Psoas muscle (tissue), 7 donors: ENCODE measurements at regions not wholly inside any gene's neighbourhood (a gene's known extent, or its start where the extent isn't known, plus 50 kb on each side); places are given as distances from the start of the nearest gene placed in this dataset.

Experiments used
- ATAC-seq, 4 donors: fragments of 200-7000 bp; cut with Tn5 transposase; one replicate each; pipeline ENCODE4 v1.9.1; 2020; ENCODE audit warnings: moderate library complexity in 3 of 4, mild to moderate bottlenecking in 2 of 4
- DNase-seq, 2 donors: peaks; one replicate each; pipeline ENCODE4 v3.0.0-alpha.2; 2020
- H3K27ac ChIP-seq: fragments of 200-600 bp; one replicate; pipeline ENCODE4 v1.8.0; 2022
- H3K27me3 ChIP-seq, 3 donors: fragments of 200-600 bp in 1 of 3; one replicate each; pipeline versions ENCODE4 v1.6.1 to v1.8.0; 2013 to 2022; ENCODE audit warnings: low read length in 2 of 3, mild to moderate bottlenecking in 2 of 3, moderate library complexity in 1 of 3; ENCODE audit not compliant: insufficient read depth in 3 of 3
- H3K36me3 ChIP-seq, 2 donors: fragments of 200-600 bp in 1 of 2; one replicate each; pipeline versions ENCODE4 v1.6.1 to v1.8.0; 2013 to 2022; ENCODE audit warnings: low read depth in 1 of 2, mild to moderate bottlenecking in 1 of 2, moderate library complexity in 1 of 2; ENCODE audit not compliant: insufficient read depth in 1 of 2
- H3K4me1 ChIP-seq: fragments of 200-600 bp; one replicate; pipeline ENCODE4 v1.8.0; 2022
- H3K4me3 ChIP-seq: fragments of 200-600 bp; one replicate; pipeline ENCODE4 v1.8.0; 2022; ENCODE audit warnings: mild to moderate bottlenecking
- H3K9me3 ChIP-seq: fragments of 200-600 bp; one replicate; pipeline ENCODE4 v1.8.0; 2022
- CTCF ChIP-seq: fragments of 200-600 bp; IDR thresholded peaks from one replicate; pipeline ENCODE4 v1.8.0; 2022; ENCODE audit warnings: antibody characterized with exemption
- WGBS, 3 donors: extraction: QIAGEN DNeasy Blood & Tissue Kit; methylation state at CpG; one replicate each; pipeline versions ENCODE4 v1.1.6 to v1.1.7; 2013; 5-methylcytosine and 5-hydroxymethylcytosine counted together
- intact Hi-C, 2 donors: fragments of 100-400 bp; cut with DNase I; formaldehyde crosslinking; loops; one replicate each; pipeline versions ENCODE4 v1.11.0 to v1.14.2; 2022
- donor health status: healthy with polysubstance abuse.
- donor health status: DM: no; HTN: no; CAD: no; lungs with moderate emphysema.
- donor health status: Bipolar disorder and iron deficiency.
- donor health status: healthy.
- donor health status: DM: yes; HTN: yes; CAD: no.
- donor health status: DM: no; HTN: no; CAD: no.
- donor health status: DM: yes; HTN: yes; CAD: no.

GRCh38 chr5:53256746-53257145 is 147.2 kb upstream of the MOCS2 start:
- intact Hi-C loops, result no loop called here
- no peaks in the 10 kb centered on the region for H3K27me3 ChIP-seq
- no peaks in the 10 kb centered on the region for H3K4me1 ChIP-seq
- no peak for TF ChIP-seq CTCF
- no peak overlapping the region for H3K27ac ChIP-seq
- 53 to 66% (median 57%) methylated on average over 5 of the region's 5 CpGs for WGBS, 3 donors
- ATAC-seq, result no peak
- no peaks in the 10 kb centered on the region for H3K9me3 ChIP-seq
- H3K36me3 ChIP-seq, result no peaks in the 10 kb centered on the region
- no peak for DNase-seq
- H3K4me3 ChIP-seq, result no peak overlapping the region

GRCh38 chr5:53257806-53258373 is 148.3 kb upstream of the MOCS2 start:
- Histone ChIP-seq H3K27me3 (no peaks in the 10 kb centered on the region), H3K27ac (no peak overlapping the region), H3K9me3 (no peaks in the 10 kb centered on the region), H3K36me3 (no peaks in the 10 kb centered on the region), H3K4me3 (no peak overlapping the region), H3K4me1 (no peaks in the 10 kb centered on the region)
- DNase-seq (no peak), ATAC-seq (no peak)
- no peak for TF ChIP-seq CTCF
- intact Hi-C loops, result no loop called here
- 93 to 97% (median 94%) methylated on average over 2 of the region's 2 CpGs for WGBS, 3 donors

- no peak for ATAC-seq
- WGBS, 3 donors, result 89 to 96% (median 95%) methylated on average over 1 of the region's 1 CpG
These were observed 149.6 kb upstream of the MOCS2 start for GRCh38 chr5:53259176-53259575.

GRCh38 chr5:53260446-53260845 is 150.9 kb upstream of the MOCS2 start:
- DNase-seq, result no peak
- WGBS, 3 donors, result 94 to 100% (median 100%) methylated on average over 1 of the region's 1 CpG
- Histone ChIP-seq H3K4me1 (no peaks in the 10 kb centered on the region), H3K27ac (no peak overlapping the region), H3K4me3 (no peak overlapping the region), H3K36me3 (no peaks in the 10 kb centered on the region), H3K27me3 (no peaks in the 10 kb centered on the region), H3K9me3 (no peaks in the 10 kb centered on the region)
- intact Hi-C loops, result no loop called here
- no peak for ATAC-seq
- TF ChIP-seq CTCF, result no peak

More at GRCh38 chr5:53259176-53259575, 149.6 kb upstream of the MOCS2 start:
- H3K27ac ChIP-seq, result no peak overlapping the region
- no peaks in the 10 kb centered on the region for H3K36me3 ChIP-seq
- H3K9me3 ChIP-seq, result no peaks in the 10 kb centered on the region
- H3K27me3 ChIP-seq, result no peaks in the 10 kb centered on the region
- no peak for TF ChIP-seq CTCF
- no peak for DNase-seq
- no peaks in the 10 kb centered on the region for H3K4me1 ChIP-seq
- intact Hi-C loops, result no loop called here
- H3K4me3 ChIP-seq, result no peak overlapping the region

- intact Hi-C loops, result no loop called here
- no peak for DNase-seq
- WGBS, 3 donors, result 75 to 90% (median 90%) methylated on average over 3 of the region's 3 CpGs
- no peaks in the 10 kb centered on the region for H3K27me3 ChIP-seq
- no peaks in the 10 kb centered on the region for H3K36me3 ChIP-seq
- no peaks in the 10 kb centered on the region for H3K9me3 ChIP-seq
- H3K27ac ChIP-seq, result no peak overlapping the region
- ATAC-seq, result no peak
- TF ChIP-seq CTCF, result no peak
- no peak overlapping the region for H3K4me3 ChIP-seq
- H3K4me1 ChIP-seq, result no peaks in the 10 kb centered on the region
These were observed 151.7 kb upstream of the MOCS2 start for GRCh38 chr5:53261245-53261644.
